A673 (cell line): ENCODE measurements at regions not wholly inside any gene's neighbourhood (a gene's known extent, or its start where the extent isn't known, plus 50 kb on each side); places are given as distances from the start of the nearest gene placed in this dataset.

Experiments
- EZH2 ChIP-seq: fragments of 200-600 bp; sonication (generic); IDR thresholded peaks from 2 replicates; pipeline ENCODE4 v1.6.1; 2017; ENCODE audit warnings: borderline replicate concordance, low read depth, mild to moderate bottlenecking, mixed read lengths, antibody characterized with exemption, low read length; ENCODE audit not compliant: poor library complexity, severe bottlenecking
- TF ChIP-seq, protein P1 (sequence below): fragments of 300-800, 200-600 bp; sonication (generic); conservative IDR thresholded peaks from 2 replicates; pipeline ENCODE4 v1.5.1; 2017; ENCODE audit warnings: low read depth, mild to moderate bottlenecking, antibody characterized with exemption, low read length, moderate library complexity, mixed read lengths

GRCh38 chr6:129929433-129929832 is 68.3 kb upstream of the TMEM244 start:
- TF ChIP-seq, protein P1, sequence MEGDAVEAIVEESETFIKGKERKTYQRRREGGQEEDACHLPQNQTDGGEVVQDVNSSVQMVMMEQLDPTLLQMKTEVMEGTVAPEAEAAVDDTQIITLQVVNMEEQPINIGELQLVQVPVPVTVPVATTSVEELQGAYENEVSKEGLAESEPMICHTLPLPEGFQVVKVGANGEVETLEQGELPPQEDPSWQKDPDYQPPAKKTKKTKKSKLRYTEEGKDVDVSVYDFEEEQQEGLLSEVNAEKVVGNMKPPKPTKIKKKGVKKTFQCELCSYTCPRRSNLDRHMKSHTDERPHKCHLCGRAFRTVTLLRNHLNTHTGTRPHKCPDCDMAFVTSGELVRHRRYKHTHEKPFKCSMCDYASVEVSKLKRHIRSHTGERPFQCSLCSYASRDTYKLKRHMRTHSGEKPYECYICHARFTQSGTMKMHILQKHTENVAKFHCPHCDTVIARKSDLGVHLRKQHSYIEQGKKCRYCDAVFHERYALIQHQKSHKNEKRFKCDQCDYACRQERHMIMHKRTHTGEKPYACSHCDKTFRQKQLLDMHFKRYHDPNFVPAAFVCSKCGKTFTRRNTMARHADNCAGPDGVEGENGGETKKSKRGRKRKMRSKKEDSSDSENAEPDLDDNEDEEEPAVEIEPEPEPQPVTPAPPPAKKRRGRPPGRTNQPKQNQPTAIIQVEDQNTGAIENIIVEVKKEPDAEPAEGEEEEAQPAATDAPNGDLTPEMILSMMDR = no peak
- TF ChIP-seq EZH2 = no peak
